Loucy (cell line): ENCODE measurements at regions not wholly inside any gene's neighbourhood (a gene's known extent, or its start where the extent isn't known, plus 50 kb on each side); places are given as distances from the start of the nearest gene placed in this dataset.

ENCODE experiments used
- CTCF ChIP-seq: fragments of 200-600 bp; sonication (generic); conservative IDR thresholded peaks from 2 replicates; pipeline ENCODE4 v1.5.1; 2014; ENCODE audit warnings: mild to moderate bottlenecking, antibody characterized with exemption, low read length
- EZH2phosphoT487 ChIP-seq: fragments of 200-600 bp; IDR thresholded peaks from 2 replicates; pipeline ENCODE4 v1.6.1; 2018; ENCODE audit warnings: antibody characterized with exemption, mild to moderate bottlenecking, moderate library complexity, borderline replicate concordance

GRCh38 chr10:78749200-78749599 is 319.6 kb upstream of the ZMIZ1 start:
- no peak for TF ChIP-seq CTCF
- TF ChIP-seq EZH2phosphoT487, result no peak
